ENCODE measurements at regions not wholly inside any gene's neighbourhood (a gene's known extent, or its start where the extent isn't known, plus 50 kb on each side); places are given as distances from the start of the nearest gene placed in this dataset.

DNA sequence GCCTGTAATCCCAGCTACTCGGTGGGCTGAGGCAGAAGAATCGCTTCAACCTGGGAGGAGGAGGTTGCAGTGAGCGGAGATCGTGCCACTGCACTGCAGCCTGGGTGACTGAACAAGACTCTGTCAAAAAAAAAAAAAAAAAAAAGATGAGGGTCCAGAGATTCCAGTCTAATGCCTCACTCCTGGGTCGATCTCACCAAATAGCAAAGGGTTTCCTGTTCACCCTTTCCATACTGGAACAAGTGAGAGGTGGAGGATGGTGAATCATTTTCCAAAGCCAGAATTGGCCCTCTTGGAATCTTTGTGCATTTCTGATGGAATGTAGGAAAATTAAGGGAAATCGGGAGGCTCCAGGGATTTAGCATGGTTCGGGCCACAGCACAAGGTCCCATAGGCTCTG is 58.1 kb upstream of the ZNF648 start:
- TF ChIP-seq, protein P1, sequence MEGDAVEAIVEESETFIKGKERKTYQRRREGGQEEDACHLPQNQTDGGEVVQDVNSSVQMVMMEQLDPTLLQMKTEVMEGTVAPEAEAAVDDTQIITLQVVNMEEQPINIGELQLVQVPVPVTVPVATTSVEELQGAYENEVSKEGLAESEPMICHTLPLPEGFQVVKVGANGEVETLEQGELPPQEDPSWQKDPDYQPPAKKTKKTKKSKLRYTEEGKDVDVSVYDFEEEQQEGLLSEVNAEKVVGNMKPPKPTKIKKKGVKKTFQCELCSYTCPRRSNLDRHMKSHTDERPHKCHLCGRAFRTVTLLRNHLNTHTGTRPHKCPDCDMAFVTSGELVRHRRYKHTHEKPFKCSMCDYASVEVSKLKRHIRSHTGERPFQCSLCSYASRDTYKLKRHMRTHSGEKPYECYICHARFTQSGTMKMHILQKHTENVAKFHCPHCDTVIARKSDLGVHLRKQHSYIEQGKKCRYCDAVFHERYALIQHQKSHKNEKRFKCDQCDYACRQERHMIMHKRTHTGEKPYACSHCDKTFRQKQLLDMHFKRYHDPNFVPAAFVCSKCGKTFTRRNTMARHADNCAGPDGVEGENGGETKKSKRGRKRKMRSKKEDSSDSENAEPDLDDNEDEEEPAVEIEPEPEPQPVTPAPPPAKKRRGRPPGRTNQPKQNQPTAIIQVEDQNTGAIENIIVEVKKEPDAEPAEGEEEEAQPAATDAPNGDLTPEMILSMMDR (IDR thresholded peaks at IDR 0.05; ENCODE audit: borderline replicate concordance, insufficient read depth, low read depth, low read length) = no peak
- no peak overlapping the region for H3K4me3 ChIP-seq (ENCODE audit: low read depth, low read length)

DNA sequence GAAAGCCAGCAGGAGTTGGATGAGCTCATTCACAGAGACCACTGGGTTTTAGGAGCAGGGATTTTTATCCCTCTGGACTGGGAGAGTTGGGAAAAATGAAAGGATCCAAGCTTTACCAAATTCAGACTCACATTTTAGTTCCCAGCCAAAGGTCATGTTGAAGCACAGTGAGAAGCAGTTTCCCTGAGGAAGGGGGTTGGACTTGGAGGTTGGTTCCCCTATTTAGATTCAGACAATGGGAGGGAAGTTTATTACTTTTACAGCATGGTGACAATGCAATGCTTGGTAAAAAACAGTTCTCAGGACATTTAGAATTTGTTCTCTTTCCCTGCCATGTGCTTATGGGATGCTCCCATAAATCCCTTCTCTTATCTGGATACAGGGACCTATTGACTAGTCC is 57.3 kb upstream of the ZNF648 start:
- TF ChIP-seq, protein P1 (IDR thresholded peaks at IDR 0.05; ENCODE audit: borderline replicate concordance, insufficient read depth, low read depth, low read length) = no peak
- no peak overlapping the region for H3K4me3 ChIP-seq (ENCODE audit: low read depth, low read length)

DNA sequence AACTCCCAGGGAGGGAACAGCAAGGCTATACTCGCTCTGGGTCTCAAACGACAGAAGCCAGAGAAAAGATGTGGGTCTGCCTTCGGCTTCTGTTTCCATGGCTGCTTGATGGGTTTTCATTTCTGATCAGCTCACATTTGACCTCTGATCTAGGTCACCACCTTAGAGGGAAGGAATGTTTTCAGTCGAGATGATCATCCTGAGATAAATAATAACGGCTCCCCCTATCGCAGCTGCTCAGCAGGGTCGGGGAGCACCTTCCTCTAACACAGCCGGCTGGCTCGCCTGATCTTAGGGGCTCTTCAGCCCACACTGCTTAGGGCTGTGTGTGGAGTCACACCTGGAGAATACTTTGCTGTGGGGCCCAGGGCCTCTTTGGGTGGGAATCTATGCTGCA is 53.1 kb upstream of the ZNF648 start:
- TF ChIP-seq, protein P1 (IDR thresholded peaks at IDR 0.05; ENCODE audit: borderline replicate concordance, insufficient read depth, low read depth, low read length) = no peak

GRCh38 chr1:182113879-182114626 is 52.5 kb upstream of the ZNF648 start:
- TF ChIP-seq, protein P1 (IDR thresholded peaks at IDR 0.05; ENCODE audit: borderline replicate concordance, insufficient read depth, low read depth, low read length) = no peak
- H3K4me3 ChIP-seq (ENCODE audit: low read depth, low read length) = no peak overlapping the region

More for the DNA sequence above, 53.1 kb upstream of the ZNF648 start:
- no peak overlapping the region for H3K4me3 ChIP-seq (ENCODE audit: low read depth, low read length)

- H3K4me3 ChIP-seq (ENCODE audit: low read depth, low read length) = no peak overlapping the region
- TF ChIP-seq, protein P1 (IDR thresholded peaks at IDR 0.05; ENCODE audit: borderline replicate concordance, insufficient read depth, low read depth, low read length) = no peak
These were observed 50.0 kb upstream of the ZNF648 start for GRCh38 chr1:182111496-182111895.

Data from GM12875 (cell line).